HCT116 (cell line): ENCODE measurements at regions not wholly inside any gene's neighbourhood (a gene's known extent, or its start where the extent isn't known, plus 50 kb on each side); places are given as distances from the start of the nearest gene placed in this dataset.

Experiments used
- CEBPB ChIP-seq: IDR thresholded peaks from 2 replicates; pipeline ENCODE4 v1.6.1; 2012; ENCODE audit warnings: low read depth
- CTCF ChIP-seq, 3 experiments: fragments of 200-600 bp in 1 of 3; sonication (generic) in 1 of 3; IDR thresholded peaks in 2 of 3; conservative IDR thresholded peaks in 1 of 3; 2 replicates each; pipeline ENCODE4 v1.5.1; 2012 to 2017; ENCODE audit warnings: low read depth in 2 of 3, low read length in 2 of 3, antibody characterized with exemption in 1 of 3, borderline replicate concordance in 1 of 3, control low read depth in 1 of 3, mild to moderate bottlenecking in 1 of 3, mixed read lengths in 1 of 3, mixed run types in 1 of 3, moderate library complexity in 1 of 3; ENCODE audit not compliant: insufficient read depth in 1 of 3
- EGR1 ChIP-seq: IDR thresholded peaks from 2 replicates; pipeline ENCODE4 v1.6.1; 2012; ENCODE audit warnings: low read depth
- EZH2 ChIP-seq: fragments of 200-600 bp; sonication (generic); IDR thresholded peaks from 2 replicates; pipeline ENCODE4 v1.6.1; 2017; ENCODE audit warnings: antibody characterized with exemption, mixed run types
- EZH2phosphoT487 ChIP-seq: fragments of 200-600 bp; IDR thresholded peaks from 2 replicates; pipeline ENCODE4 v1.6.1; 2018; ENCODE audit warnings: antibody characterized with exemption, borderline replicate concordance
- MAX ChIP-seq: IDR thresholded peaks from 2 replicates; pipeline ENCODE4 v1.6.1; 2012
- POLR2A ChIP-seq: IDR thresholded peaks from 2 replicates; pipeline ENCODE4 v1.7.0; 2011; ENCODE audit warnings: borderline replicate concordance; ENCODE audit not compliant: insufficient read depth, insufficient read length; ENCODE audit errors: extremely low read depth
- POLR2AphosphoS5 ChIP-seq: IDR thresholded peaks from 2 replicates; pipeline ENCODE4 v1.6.1; 2011; ENCODE audit warnings: mild to moderate bottlenecking, low read depth, low read length, moderate library complexity
- REST ChIP-seq: IDR thresholded peaks from 2 replicates; pipeline ENCODE4 v1.6.1; 2012; ENCODE audit warnings: low read depth
- SIN3A ChIP-seq: IDR thresholded peaks from 2 replicates; pipeline ENCODE4 v1.6.1; 2012; ENCODE audit warnings: low read depth
- YY1 ChIP-seq: IDR thresholded peaks from 2 replicates; pipeline ENCODE4 v1.6.1; 2011; ENCODE audit warnings: low read length, low read depth, moderate library complexity, mild to moderate bottlenecking; ENCODE audit not compliant: insufficient replicate concordance; ENCODE audit errors: extremely low read depth
- TF ChIP-seq, protein P1 (sequence below): IDR thresholded peaks from 2 replicates; pipeline ENCODE4 v1.6.1; 2011; ENCODE audit warnings: mild to moderate bottlenecking, low read length, moderate library complexity; ENCODE audit not compliant: insufficient replicate concordance; ENCODE audit errors: extremely low read depth

DNA sequence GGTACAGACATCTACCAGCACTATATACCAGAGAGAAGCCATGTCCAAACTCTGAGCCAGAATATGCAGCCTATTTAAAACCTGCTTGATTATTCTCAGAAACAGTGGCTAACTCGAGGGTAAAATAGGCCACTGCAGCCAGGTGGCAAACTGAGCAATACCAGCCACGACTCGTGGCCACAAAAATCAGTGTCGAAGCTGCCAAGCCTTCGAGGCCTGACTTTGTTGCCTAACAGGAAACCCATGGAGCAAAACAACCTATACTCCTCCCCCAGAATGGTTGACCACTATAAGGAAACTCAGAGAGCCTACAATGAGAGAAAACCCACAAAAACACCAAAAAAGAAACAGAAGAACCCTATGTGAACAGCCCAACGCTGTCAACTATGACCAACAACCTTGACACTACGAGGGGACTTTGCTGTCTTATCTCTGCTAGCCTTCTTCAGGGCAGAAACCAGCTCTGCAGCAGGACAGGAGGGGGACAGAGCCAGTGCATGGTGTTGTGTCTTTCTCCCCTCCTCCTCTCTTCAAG lies 133.8 kb downstream of the TMEM174 start:
- no peak for TF ChIP-seq CTCF (IDR thresholded peaks at IDR 0.05 in 2 of 3, conservative IDR thresholded peaks at IDR 0.05 in 1 of 3; ENCODE audit: borderline replicate concordance in 1 of 3, insufficient read depth in 1 of 3, low read depth in 2 of 3, low read length in 2 of 3)
- no peak for TF ChIP-seq MAX
- TF ChIP-seq, protein P1, sequence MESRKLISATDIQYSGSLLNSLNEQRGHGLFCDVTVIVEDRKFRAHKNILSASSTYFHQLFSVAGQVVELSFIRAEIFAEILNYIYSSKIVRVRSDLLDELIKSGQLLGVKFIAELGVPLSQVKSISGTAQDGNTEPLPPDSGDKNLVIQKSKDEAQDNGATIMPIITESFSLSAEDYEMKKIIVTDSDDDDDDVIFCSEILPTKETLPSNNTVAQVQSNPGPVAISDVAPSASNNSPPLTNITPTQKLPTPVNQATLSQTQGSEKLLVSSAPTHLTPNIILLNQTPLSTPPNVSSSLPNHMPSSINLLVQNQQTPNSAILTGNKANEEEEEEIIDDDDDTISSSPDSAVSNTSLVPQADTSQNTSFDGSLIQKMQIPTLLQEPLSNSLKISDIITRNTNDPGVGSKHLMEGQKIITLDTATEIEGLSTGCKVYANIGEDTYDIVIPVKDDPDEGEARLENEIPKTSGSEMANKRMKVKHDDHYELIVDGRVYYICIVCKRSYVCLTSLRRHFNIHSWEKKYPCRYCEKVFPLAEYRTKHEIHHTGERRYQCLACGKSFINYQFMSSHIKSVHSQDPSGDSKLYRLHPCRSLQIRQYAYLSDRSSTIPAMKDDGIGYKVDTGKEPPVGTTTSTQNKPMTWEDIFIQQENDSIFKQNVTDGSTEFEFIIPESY = no peak
- no peak for TF ChIP-seq CEBPB
- no peak for TF ChIP-seq POLR2A
- no peak for TF ChIP-seq YY1
- TF ChIP-seq REST = no peak
- TF ChIP-seq EZH2 = no peak
- no peak for TF ChIP-seq EZH2phosphoT487
- no peak for TF ChIP-seq POLR2AphosphoS5
- TF ChIP-seq EGR1 = no peak
- no peak for TF ChIP-seq SIN3A
